NCI-H1436 (cell line): ENCODE measurements at regions not wholly inside any gene's neighbourhood (a gene's known extent, or its start where the extent isn't known, plus 50 kb on each side); places are given as distances from the start of the nearest gene placed in this dataset.

Experiments used
- DNase-seq: peaks from one replicate; lab custom pipeline; 2025; lab: John Stamatoyannopoulos, UW

DNA sequence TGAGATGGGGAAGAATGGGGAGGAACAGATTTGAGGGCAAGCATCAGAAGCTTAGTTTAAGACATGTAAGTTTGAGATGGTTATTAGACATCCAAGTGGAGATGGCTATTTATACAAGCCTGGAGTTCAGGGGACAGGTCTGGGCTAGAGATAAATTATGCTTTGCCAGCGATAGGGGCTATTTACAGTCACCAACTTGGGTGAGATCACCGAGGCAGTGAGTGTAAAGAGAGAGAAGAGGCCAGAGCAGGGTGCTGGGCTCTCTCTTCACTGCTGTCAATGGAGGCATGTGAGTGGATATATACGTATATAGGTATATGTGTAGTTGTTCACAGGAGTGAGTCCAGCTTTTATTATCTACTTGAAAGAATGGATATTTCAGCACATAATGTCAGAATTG is 81.0 kb downstream of the QPCT start:
- no peak for DNase-seq

DNA sequence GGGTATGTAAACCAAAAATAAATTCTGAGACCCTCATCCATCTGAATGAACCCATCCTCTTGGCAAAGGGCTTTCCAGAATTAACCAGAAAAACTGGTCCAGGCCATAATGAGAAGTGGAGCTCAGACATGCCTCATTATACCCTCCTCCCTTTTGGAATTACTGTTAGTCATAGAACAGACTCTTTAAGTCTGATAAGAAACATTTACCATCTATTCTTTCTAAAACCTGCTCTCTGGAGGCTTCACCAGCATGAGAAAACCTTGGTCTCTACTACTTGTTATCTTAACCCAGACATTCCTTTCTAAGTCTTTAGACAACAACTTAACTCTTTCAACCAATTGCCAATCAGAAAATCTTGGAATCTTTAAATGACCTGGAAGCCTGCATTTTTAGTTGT is 82.8 kb downstream of the QPCT start:
- no peak for DNase-seq

DNA sequence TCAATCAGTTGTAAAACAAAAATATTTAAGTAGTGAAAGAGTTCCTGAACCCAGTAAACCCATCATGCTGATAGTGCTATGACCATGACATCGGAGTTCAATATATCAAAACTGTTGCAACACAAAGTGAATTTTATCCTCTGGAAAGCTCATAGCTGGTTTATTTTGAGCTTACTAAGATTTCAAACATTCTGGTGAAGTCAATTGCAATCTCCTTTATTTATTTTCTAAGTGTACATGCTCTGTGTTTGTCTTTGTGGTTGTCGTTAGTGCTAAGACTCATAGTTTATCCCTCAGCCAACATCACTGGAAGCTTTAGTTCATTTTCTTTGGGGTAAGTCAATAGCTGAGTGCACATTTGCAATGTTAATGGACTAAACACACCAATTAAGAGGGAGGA is 91.9 kb downstream of the QPCT start:
- no peak for DNase-seq

DNA sequence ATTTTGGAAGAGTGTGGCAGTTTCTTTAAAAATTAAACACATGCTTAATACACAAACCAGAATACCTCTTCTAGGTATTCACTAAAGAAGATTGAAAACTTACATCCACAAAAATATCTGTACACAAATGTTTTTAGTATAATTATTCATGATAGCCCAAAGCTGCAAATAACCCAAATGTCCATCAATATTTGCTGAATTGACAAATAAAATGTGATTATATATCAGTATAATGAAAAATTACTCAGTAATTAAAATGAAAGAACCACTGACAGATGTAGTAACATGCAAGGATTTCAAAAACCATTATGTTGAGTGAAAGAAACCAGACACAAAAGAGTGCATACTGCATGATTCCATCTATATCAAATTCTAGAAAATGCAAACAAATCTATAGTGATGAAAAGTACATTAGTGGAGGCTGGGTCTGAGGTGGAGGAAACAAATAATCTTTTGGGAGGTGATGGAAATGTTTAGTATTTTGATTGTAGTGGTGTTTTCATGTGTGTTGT is 94.8 kb downstream of the QPCT start:
- no peak for DNase-seq

DNA sequence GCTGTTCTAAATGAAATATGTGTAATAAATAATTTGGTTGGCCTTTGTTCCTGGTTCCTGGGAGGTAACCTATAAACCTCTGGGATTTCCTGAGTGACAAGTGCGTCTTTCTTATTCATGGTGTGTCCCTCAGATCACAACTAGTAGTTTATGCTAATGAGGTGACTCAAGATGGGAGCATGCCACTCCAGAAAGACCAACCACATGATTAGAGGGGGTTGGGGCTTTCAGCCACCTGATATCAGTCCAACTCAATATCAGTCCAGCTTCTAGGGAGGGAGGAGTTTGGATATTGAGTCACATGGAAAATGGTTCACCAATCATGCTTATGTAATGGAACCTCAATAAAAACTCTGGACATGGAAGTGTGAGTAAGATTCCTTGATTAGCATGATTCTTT is 96.6 kb downstream of the QPCT start:
- no peak for DNase-seq

DNA sequence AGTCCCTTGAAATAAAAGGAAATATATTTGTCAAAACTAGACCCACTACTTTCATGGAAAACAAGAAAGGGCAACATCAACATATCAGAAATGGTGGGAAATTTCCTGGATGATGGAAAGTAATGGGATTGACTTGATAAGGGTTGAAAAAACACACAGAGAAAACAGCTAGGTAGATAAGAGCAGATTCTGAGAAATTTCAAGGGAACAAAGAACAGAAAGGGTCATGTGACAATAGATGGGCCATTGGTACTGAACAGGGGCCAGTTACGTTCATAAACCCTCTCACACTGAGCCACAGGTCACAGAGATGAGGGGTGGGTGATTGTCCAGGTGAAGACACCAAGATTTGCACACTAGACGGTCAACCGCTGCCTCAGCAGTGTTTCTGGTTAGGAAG is 98.7 kb downstream of the QPCT start:
- DNase-seq = no peak

DNA sequence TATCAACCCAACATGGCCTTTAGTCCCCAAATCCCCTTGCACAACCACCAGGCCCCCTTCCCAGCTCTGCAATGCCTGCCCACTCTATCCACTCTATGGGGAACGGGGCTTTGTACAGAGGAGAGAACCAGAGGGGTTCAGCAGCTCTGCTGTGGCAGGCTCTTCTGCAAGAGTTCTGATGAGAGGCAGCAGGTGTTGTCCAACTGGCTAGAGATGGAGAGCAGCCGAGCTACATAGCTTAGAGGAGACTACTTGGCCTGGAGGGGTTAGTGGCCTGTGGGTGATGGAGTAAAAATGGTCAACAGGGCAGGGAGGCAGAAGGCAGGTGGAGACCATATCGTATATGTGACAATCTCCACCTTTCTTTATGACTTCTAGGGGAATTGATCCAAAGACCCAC is 103.0 kb downstream of the QPCT start:
- DNase-seq = no peak

DNA sequence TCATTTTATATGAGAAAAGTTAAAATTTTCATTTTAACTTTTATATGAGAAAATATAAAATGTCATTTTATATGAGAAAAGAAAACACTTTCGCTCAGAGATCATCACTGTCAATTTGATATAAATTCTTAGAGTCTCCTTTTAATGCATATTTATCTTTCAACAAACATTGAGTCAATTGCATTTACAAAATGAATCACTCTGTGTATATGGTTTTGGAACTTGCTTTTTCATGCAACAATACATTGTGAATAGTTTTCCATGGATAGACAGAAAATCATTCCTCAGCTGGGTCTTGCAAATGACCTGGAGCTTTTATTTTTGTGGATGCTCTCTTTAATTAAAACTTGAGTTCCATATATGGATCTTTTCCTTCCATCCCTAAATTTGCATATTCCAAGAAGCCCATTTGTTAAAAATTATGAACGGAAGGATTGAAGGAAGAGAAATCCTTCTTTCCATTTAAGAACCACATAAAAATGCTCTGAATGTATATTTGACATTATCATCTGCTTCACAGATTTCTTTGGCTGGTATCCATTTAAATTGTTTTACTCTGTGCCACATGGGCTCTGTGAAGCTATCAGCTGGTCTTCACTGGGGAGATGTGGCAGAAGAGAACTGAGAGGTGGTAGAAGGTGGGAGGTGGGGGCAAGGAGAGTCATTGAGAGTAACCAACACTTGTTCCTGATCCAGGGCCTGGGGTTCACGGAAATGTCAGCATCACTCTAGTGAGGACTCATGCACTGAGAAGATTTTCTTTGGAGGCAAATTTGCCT is 104.1 kb downstream of the QPCT start:
- DNase-seq = no peak

DNA sequence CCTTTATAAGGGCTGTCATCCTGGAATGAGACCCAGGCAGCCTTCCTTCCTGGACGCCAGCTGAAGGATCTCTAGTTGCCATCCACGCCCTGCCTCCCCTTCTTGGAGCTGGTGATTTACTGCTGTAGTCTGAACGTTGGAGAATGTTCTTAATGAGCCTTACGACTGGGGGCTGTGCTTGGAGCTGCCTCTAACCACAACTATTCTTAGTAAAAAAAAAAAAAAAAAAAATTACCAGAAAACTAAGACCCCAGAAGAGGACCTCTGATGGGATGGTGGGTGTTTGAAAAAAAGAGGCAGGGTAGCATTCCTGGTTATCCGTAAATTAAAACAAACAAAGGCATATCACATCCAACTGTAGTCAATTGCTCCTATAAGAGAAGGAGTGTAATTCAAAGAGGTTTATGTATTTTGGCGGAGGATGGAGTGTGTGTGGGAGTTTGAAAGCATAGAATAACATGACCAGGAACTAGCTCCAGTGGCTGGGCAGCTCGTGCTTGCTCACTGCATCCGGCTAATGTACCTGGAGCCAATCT is 105.4 kb downstream of the QPCT start:
- no peak for DNase-seq

DNA sequence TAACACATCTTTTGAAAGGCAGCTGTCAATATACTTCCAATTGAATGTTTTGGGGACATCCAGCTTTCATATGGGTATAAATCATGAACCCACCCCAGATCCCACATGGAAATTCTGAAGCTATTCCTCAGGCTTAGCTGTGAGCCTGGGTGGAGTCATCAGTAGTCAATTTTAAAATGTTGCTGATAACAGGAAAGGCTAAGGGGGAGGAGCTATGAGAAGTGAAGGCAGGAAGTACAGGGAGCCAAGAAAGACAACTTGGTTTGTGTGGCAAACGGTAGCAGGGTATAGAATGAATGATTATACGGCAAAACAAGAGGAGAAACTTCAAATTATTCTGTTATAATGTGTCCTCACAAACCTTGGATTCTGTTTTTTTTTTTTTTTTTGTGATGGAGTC is 108.6 kb downstream of the QPCT start:
- DNase-seq = no peak

DNA sequence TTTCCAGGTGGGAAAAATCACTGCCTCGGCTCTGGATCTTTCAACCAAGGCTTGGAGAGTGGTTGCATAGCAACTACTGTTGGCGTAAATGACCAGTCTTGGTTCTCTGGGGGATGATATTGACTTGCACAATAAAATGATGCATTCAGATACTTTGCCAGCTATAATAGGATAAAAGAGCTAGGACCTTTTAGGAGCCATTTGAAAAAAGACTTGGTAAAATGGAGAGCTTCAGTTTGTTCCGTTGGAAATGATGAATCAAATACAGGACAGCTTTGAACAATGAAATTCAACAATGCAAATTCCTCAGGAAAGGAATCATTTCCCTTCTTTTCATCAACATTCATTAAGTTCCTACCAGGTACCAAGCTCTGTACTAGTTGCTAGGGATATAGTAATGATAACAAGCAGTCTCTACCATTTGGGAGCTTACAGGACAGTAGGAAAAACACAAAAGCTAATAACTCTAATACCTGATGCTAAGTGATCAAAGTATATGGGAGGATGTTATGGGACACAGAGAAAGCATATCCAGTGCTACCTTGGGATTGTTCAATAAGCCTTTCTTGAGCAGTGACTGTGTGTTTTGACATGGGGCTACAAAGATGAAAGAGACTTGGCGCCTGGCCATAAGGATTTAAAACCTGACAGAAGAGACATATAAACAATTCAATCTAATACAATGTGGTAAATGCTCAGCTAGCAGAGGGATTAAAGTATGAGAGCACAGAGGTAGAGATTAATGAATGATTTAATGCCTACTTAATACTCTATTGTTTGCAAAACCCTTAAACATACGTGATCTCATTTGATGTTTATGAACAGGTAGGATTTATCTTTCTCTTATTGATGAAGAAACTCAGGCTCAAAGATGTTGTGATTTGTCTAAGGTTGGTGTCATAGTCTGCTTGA is 110.7 kb downstream of the QPCT start:
- no peak for DNase-seq

DNA sequence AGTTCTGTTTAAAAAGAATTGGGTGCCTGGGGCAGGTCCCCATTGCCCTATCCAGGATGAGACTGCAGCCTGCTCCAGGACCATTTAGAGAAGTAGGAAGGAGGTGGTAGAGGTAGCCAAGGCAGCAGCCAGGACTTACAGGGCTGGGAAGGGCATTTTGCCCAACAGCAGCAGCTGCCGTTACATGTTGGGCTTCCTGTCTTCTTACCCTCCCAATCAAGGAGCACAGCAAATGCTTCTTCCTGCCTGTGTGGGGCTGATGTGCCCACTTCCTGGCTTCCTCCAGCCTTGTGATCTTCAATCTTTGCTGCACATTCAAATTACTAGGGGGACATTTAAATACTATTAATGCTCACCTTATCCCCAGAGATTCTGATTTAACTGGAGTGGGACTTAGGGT is 112.0 kb downstream of the QPCT start:
- DNase-seq = no peak

DNA sequence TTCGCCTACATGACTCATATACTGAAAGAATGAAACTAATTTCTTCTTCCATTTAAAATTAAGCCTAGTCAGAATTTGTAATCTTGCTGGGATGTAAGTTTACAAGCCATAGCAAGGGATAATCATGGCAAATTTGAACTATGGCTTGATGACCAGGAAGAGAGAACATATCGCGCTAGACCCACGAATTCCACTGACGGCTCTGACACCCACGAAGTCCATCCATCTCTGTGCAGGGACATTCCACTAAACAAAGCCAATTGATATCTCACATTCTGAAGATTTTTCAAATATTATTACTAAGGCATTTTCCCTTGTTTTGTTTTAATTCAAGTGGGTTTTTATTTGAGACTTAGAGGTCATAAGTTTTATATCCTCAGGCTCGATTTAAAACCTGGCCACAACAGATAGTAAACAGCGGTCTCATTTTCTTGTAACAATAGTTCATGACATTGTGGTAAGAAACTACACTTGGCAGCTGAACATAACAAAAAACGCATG is 113.0 kb downstream of the QPCT start:
- DNase-seq = no peak

DNA sequence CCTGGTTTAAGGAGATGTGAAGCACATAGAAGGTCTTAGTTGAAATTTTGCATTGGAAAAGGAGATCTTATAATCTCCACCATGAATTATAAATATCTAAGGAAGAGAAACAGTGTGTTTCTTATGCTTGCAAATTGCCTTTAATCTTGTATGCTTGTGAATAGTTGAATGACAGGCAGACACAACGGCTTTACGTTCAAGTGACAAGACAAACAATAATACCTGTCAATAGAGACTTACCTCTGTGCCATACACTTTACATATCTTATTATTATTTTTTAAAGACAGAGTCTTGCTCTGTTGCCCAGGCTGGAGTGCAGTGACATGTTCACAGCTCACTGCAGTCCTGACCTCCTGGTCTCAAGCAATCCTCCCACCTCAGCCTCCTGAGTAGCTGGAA is 113.7 kb downstream of the QPCT start:
- DNase-seq = no peak

DNA sequence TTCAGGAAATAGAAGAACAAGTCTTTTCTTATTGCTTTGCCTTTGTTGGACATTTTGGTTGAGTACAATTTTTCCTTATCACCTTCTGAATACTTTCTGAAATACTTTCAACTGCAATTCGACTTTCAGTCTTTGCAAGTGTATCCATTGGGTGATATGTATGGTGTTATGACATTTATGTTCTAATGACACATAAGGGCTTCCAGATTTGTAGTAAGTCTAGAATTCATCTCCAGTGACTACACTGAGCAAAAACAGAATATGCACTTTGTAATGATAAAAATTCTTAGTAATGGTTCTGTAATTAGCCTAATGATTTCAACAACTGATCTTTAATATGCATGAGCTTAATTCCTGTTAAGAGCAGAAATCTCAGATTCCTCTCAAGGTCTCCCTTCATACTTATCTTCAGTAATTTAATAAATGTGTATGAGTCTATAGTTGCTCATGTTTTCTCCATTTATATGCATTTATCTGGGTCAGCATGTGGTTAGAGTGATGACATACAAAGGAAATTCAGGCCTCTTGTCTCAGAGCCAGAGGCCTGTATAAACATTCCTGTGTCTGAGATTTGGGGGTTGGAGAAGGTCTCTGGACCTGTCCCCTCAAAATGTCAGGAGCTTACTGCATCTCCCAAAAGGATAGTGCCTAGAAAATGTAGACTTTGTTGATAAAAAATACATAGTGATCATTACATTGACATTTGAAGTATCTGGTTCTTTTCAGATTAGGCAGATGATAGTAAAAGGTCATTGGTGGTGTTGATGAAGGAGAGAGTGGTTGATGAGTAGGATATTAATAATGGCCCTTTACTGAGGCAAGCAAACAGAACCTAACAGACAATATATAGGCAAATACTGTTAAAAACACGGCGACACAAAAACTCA is 114.9 kb downstream of the QPCT start:
- no peak for DNase-seq

DNA sequence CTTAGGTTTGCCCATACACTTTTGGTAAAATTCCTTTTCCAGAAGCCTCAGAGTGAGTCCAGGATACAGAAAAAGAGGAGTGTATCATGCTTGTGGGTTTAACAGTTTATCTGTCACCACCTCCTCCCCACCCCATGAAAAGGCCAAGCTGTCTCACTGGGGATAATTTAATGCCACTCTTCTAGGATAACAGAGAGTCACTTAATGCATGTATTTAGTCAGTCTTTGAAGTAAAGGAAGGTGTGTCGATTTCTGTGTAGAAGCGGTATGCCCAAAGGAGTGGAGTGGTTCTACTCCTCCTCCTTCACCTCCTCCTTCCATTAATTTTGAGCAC is 116.4 kb downstream of the QPCT start:
- no peak for DNase-seq

DNA sequence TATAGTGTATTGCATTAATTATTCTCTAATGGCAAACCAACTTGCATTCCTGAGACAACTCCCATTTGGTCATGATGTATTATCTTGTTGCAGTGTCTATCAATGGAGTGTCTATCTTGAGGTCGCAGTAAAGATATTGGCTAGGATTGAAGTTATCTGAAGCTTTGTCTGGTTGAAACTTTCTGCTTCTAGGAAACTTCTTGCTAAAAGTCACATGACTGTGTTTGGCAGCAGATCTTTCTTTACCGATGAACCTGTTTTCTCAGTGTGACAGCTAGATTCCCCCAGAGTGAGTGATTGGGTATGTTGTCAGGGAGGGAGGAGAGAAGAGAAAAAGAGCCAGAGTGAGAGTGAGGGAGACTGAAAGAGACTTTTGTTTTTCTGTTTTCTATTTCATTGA is 119.6 kb downstream of the QPCT start:
- no peak for DNase-seq

DNA sequence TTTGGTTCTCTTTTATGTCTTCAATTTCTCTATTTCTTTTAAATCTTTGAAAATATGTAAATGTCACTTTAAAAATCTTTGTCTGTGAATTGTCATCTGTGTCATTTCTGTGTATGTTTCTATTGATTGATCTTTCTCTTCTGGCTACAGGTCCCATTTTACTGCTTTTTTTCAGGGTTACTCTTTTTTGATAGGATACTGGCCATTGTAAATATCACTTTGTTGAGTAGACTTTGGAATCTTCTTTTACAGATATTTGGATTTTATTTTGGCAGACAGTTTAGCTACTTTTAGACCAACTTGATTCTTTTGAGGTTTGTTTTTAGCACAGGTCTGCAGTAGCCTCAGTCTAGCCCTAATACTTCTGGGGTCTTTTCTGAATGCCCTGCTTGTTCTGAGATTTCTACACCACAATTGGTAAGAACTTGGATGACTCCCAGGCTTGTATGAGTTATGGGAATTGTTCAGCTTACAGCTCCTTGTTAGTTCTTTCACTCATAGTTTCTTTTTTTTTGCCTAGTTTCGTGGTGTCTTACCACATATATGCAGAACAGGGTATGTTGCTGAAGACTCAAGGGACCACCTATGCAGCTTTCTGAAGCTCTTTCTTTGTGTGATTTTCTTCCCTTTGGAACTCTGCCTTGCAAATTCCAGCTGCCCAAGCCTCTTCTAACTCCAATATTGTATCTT is 122.2 kb downstream of the QPCT start:
- no peak for DNase-seq

DNA sequence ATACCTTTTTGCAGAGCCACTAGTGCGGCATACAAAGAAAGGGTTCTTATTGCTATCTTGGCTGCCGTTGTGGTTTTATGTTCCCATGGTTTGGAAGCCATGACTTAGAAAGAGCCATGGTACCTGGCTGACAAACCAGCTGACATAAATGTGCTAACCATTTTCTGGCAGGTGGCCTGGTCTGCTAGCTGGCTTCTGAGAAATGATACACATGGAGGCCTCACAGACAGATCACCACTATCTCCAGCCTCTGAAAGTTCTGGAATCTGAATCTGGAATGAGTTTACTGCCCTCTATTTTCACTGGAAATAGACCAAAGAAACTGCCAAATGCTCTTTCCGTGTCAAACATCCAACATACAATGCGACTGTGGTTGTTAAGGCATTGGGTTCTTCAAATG is 123.7 kb downstream of the QPCT start:
- no peak for DNase-seq

DNA sequence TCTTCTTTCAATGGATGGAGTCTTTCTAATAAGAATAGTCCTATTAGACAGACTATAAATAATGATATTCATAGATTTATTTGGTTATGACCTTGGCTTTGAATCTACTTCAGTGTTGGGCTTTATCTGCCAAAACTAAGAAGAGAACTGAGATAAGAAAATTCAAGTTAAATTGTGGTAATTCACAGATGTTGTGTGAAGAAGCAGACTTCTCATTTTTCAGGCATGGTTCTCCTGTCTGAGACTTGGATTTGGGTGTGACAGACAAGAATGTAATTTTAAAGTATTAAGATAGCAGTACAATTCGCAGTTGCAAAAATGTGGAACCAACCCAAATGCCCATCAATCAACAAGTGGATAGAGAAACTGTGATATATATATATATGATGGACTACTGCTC is 124.7 kb downstream of the QPCT start:
- DNase-seq = no peak

DNA sequence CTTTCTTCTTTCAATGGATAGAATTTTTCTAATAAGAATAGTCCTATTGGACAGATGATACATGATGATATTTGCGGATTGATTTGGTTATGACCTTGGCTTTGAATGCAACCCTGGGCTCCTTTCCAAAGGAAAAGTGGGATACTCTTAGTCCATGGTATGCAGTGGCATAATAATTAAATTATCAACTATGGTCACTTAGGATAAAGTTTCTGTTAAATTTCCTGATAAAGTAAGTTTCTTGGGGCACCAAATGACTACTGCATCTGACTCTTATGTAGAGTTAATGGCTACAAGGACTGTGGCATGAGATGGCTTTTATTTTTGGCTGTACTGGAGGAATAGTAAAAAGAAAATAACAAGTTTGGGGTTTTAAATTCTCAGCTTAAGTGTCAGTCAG is 126.7 kb downstream of the QPCT start:
- DNase-seq = no peak
